Smooth muscle cell (in vitro differentiated cells): ENCODE measurements at regions not wholly inside any gene's neighbourhood (a gene's known extent, or its start where the extent isn't known, plus 50 kb on each side); places are given as distances from the start of the nearest gene placed in this dataset.
A peak's percentile ranks its signal among the peaks of the same experiment; 100 is the strongest.

ENCODE experiments used
- DNase-seq: peaks from one replicate; lab custom pipeline; 2025; ENCODE audit not compliant: unreplicated experiment; lab: John Stamatoyannopoulos, UW
- H2AFZ ChIP-seq: fragments of 200-600 bp; sonication (generic); 2 replicates; pipeline ENCODE4 v1.6.0; 2016; ENCODE audit warnings: antibody characterized with exemption, low read depth, mild to moderate bottlenecking
- H3F3A ChIP-seq: fragments of 200-600 bp; sonication (generic); 2 replicates; pipeline ENCODE4 v1.6.0; 2017; ENCODE audit warnings: antibody characterized with exemption, low read depth
- H3K27ac ChIP-seq: fragments of 200-600 bp; sonication (generic); 2 replicates; pipeline ENCODE4 v1.5.1; 2016; ENCODE audit warnings: low read depth, mild to moderate bottlenecking
- H3K27me3 ChIP-seq: fragments of 200-600 bp; sonication (generic); 2 replicates; pipeline ENCODE4 v1.6.1; 2016; ENCODE audit warnings: low read depth, mild to moderate bottlenecking
- H3K36me3 ChIP-seq: fragments of 200-600 bp; sonication (generic); 2 replicates; pipeline ENCODE4 v1.5.1; 2016; ENCODE audit warnings: low read depth
- H3K4me1 ChIP-seq: fragments of 200-600 bp; sonication (generic); 2 replicates; pipeline ENCODE4 v1.5.1; 2016; ENCODE audit warnings: low read depth
- H3K4me2 ChIP-seq: fragments of 200-600 bp; sonication (generic); 2 replicates; pipeline ENCODE4 v1.6.0; 2016; ENCODE audit warnings: mild to moderate bottlenecking
- H3K4me3 ChIP-seq: fragments of 200-600 bp; sonication (generic); 2 replicates; pipeline ENCODE4 v1.5.1; 2016; ENCODE audit warnings: mild to moderate bottlenecking
- H3K79me2 ChIP-seq: fragments of 200-600 bp; sonication (generic); 2 replicates; pipeline ENCODE4 v1.6.0; 2016; ENCODE audit warnings: low read depth, mild to moderate bottlenecking
- H3K9ac ChIP-seq: fragments of 200-600 bp; sonication (generic); 2 replicates; pipeline ENCODE4 v1.6.0; 2016; ENCODE audit warnings: low read depth
- H3K9me3 ChIP-seq: fragments of 200-600 bp; sonication (generic); replicated peaks from 2 replicates; pipeline ENCODE4 v1.5.1; 2016; ENCODE audit warnings: low read depth
- H4K20me1 ChIP-seq: fragments of 200-600 bp; sonication (generic); 2 replicates; pipeline ENCODE4 v1.6.0; 2016; ENCODE audit warnings: low read depth
- WGBS: methylation state at CpG from one replicate; pipeline ENCODE4 v1.1.7; 2016; ENCODE audit warnings: low lambda C conversion rate; 5-methylcytosine and 5-hydroxymethylcytosine counted together
- TF ChIP-seq, protein P1 (sequence below): fragments of 200-600 bp; sonication (generic); IDR thresholded peaks from 2 replicates; pipeline ENCODE4 v1.5.1; 2017; ENCODE audit warnings: borderline replicate concordance, mild to moderate bottlenecking, antibody characterized with exemption; ENCODE audit not compliant: insufficient read depth, poor library complexity, severe bottlenecking

DNA sequence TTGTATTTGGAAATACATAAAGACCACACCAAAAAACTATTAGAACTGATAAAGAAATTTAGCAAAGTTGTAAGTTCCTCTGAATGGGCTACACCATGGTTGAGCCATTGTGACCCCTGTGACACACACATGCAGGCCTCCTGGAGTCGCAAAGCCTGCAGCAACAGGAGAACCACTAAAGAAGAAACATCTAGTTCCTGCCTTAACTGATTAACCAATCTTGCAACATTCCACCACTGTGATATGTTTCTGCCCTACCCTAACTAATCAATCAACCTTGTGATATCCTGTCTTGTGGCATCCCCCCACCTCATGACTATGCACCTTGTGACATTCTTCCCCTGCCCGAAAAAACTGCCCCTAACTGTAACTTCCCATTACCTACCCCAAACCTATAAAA is 401.8 kb downstream of the PRDM5 start:
- no peaks in the 10 kb centered on the region for H3K4me1 ChIP-seq
- DNase-seq: no peak
- H4K20me1 ChIP-seq: no peaks in the 10 kb centered on the region
- H3K4me3 ChIP-seq: no peak overlapping the region
- H3K36me3 ChIP-seq: no peaks in the 10 kb centered on the region
- no peaks in the 10 kb centered on the region for H3K27me3 ChIP-seq
- no peak overlapping the region for H3K9ac ChIP-seq
- no peak overlapping the region for H2AFZ ChIP-seq
- no peak overlapping the region for H3K27ac ChIP-seq
- 75% methylated on average over 2 of the region's 2 CpGs for WGBS
- TF ChIP-seq, protein P1, sequence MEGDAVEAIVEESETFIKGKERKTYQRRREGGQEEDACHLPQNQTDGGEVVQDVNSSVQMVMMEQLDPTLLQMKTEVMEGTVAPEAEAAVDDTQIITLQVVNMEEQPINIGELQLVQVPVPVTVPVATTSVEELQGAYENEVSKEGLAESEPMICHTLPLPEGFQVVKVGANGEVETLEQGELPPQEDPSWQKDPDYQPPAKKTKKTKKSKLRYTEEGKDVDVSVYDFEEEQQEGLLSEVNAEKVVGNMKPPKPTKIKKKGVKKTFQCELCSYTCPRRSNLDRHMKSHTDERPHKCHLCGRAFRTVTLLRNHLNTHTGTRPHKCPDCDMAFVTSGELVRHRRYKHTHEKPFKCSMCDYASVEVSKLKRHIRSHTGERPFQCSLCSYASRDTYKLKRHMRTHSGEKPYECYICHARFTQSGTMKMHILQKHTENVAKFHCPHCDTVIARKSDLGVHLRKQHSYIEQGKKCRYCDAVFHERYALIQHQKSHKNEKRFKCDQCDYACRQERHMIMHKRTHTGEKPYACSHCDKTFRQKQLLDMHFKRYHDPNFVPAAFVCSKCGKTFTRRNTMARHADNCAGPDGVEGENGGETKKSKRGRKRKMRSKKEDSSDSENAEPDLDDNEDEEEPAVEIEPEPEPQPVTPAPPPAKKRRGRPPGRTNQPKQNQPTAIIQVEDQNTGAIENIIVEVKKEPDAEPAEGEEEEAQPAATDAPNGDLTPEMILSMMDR: no peak
- no peaks in the 10 kb centered on the region for H3K9me3 ChIP-seq
- H3K4me2 ChIP-seq: no peak overlapping the region
- H3F3A ChIP-seq: no peaks in the 10 kb centered on the region
- no peaks in the 10 kb centered on the region for H3K79me2 ChIP-seq

DNA sequence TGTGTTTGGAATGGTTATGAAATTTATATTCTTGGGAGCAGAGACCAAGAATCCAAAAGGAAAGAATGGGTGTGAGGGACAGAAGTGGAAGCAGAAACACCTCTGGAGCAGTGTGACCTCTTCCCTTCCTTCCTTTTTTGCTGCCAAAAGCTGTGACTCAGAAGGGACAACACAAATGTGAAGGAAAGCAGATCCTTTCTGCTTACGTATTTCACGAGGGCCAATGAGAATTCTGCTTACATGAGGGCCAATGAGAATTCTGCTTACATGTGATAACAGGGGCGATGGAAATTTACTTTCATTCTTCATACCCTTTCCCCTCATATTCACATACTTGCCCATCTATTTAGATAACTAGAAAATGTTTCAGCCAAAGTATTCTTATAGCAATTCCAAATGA is 404.6 kb downstream of the PRDM5 start:
- no peaks in the 10 kb centered on the region for H4K20me1 ChIP-seq
- DNase-seq: no peak
- no peak overlapping the region for H3K4me3 ChIP-seq
- H3K36me3 ChIP-seq: no peaks in the 10 kb centered on the region
- H3K4me2 ChIP-seq: no peak overlapping the region
- H3K4me1 ChIP-seq: no peaks in the 10 kb centered on the region
- TF ChIP-seq, protein P1: no peak
- no peak overlapping the region for H3K9ac ChIP-seq
- H3K79me2 ChIP-seq: no peaks in the 10 kb centered on the region
- WGBS: 69% methylated on average over 3 of the region's 3 CpGs
- no peaks in the 10 kb centered on the region for H3F3A ChIP-seq
- H3K27me3 ChIP-seq: no peaks in the 10 kb centered on the region
- no peak overlapping the region for H3K27ac ChIP-seq
- H2AFZ ChIP-seq: peak overlapping the region; percentile 71
- H3K9me3 ChIP-seq: no peaks in the 10 kb centered on the region

DNA sequence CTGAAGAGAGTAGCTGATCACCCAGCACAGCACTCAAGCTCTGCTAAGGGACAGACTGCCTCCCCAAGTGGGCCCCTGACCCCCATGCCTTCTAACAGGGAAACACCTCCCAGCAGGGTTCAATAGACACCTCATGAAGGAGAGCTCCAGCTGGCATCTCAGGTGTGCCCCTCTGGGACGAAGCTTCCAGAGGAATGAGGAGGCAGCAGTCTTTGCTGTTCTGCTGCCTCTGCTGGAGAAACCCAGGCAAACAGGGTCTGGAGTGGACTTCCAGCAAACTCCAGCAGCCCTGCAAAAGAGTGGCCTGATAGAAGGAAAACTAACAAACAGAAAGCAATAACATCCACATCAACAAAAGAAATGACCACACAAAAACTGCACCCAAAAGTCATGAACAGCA is 412.8 kb downstream of the PRDM5 start:
- Histone ChIP-seq H3K27ac (no peak overlapping the region), H3K27me3 (no peaks in the 10 kb centered on the region), H3K9me3 (peaks cover 4% of the 10 kb centered on the region), H3K36me3 (no peaks in the 10 kb centered on the region), H3K4me1 (no peaks in the 10 kb centered on the region), H2AFZ (no peak overlapping the region), H3F3A (no peaks in the 10 kb centered on the region), H3K4me2 (no peak overlapping the region), H3K9ac (no peak overlapping the region), H3K4me3 (no peak overlapping the region), H4K20me1 (no peaks in the 10 kb centered on the region), H3K79me2 (no peaks in the 10 kb centered on the region)
- DNase-seq: no peak
- TF ChIP-seq, protein P1: no peak
- 85% methylated on average over 1 of the region's 1 CpG for WGBS

DNA sequence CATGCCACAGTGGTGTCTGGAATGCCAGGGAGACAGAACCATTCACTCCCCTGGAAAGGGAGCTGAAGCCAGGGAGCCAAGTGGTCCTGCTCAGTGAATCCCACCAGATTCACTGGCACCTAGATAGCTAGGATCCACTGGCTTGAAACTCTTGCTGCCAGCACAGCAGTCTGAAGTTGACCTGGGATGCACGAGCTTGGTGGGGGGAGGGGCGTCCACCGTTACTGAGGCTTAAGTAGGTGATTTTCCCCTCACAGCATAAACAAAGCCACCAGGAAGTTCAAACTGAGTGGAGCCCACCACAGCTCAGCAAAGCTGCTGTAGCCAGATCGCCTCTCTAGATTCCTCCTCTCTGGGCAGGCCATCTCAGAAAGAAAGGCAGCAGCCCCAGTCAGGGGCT is 413.3 kb downstream of the PRDM5 start:
- 63% methylated on average over 4 of the region's 4 CpGs for whole genome bisulfite sequencing
- peaks cover 4% of the 10 kb centered on the region for H3K9me3 ChIP-seq
- no peak overlapping the region for H3K4me2 ChIP-seq
- DNase-seq: no peak
- H3K4me1 ChIP-seq: no peaks in the 10 kb centered on the region
- TF ChIP-seq, protein P1: no peak
- H3K9ac ChIP-seq: no peak overlapping the region
- no peaks in the 10 kb centered on the region for H3K27me3 ChIP-seq
- H3K79me2 ChIP-seq: no peaks in the 10 kb centered on the region
- H2AFZ ChIP-seq: no peak overlapping the region
- no peak overlapping the region for H3K27ac ChIP-seq
- no peaks in the 10 kb centered on the region for H3F3A ChIP-seq
- no peaks in the 10 kb centered on the region for H3K36me3 ChIP-seq
- no peak overlapping the region for H3K4me3 ChIP-seq
- H4K20me1 ChIP-seq: no peaks in the 10 kb centered on the region
